H54 (cell line): ENCODE measurements at regions not wholly inside any gene's neighbourhood (a gene's known extent, or its start where the extent isn't known, plus 50 kb on each side); places are given as distances from the start of the nearest gene placed in this dataset.
"Not testable (repeated sequence)": the region's sequence is repeated elsewhere in the genome, so short reads cannot be mapped to it uniquely, and the experiment has no call there.

Source experiments
- DNase-seq: peaks from one replicate; pipeline ENCODE4 v3.0.0; 2011; ENCODE audit warnings: low spot score, mixed read lengths; ENCODE audit not compliant: insufficient read length
- FAIRE-seq: peaks from 3 replicates; lab custom pipeline; 2011; peaks lifted over from hg19 to GRCh38; lab: Jason Lieb, UNC
- POLR2A ChIP-seq: IDR thresholded peaks from 2 replicates; pipeline ENCODE4 v1.6.1; 2011; ENCODE audit warnings: low read depth, mild to moderate bottlenecking, low read length

DNA sequence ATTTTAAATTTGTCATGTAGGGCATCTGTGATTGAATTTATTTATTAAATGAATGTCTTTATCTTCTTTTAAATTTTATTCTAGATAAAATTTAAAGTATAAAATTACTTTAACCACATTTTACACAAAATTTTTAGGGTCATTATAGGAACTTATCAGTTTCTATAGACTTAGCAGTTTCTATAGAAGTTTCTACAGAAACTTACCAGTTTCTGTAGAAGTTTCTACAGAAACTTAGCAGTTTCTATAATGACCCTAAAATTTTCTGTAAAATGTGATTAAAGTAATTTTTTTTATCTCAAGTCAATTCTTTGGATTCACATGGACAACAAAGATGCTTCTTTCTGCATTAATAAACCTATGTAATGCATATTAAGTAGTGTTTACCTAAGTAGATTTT is 565.9 kb upstream of the TECRL start:
- TF ChIP-seq POLR2A = no peak
- DNase-seq (no peak), FAIRE-seq (no peak)

DNA sequence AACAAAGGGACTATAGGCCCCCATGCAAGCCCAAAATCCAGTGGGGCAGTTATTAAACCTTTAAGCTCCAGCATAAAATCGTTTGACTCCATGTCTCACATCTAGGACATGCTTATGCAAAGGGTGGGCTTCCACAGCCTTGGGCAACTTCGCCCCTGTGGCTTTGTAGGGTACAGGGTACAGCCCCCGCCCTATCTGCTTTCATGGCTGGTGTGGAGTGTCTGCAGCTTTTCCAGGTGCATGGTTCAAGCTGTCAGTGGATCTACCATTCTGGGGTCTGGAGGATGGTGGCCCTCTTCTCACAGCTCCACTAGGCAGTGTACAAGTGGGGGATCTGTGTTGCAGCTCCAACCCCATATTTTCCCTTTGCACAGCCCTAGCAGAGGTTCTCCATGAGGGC is 559.8 kb upstream of the TECRL start:
- FAIRE-seq (no peak), DNase-seq (no peak)
- no peak for TF ChIP-seq POLR2A

DNA sequence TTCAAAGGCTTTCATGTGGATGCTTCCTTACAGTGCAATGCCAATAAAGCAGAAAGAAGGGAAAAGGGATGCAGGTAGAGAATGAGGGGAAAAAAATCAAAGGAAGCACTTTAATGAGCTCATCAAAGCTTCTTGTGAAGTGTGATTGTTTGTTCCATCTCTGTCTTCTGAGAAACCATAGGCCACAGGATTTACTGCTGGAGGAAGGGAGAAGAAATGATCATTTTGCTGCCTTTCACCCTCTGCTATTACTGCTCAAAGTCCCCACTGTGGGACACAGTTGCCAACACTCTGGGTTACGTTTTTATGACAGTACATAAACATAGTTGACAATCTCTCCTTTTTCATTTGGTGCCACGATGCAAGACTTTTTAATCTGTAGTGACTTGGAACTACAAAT is 558.0 kb upstream of the TECRL start:
- no peak for TF ChIP-seq POLR2A
- DNase-seq = no peak

DNA sequence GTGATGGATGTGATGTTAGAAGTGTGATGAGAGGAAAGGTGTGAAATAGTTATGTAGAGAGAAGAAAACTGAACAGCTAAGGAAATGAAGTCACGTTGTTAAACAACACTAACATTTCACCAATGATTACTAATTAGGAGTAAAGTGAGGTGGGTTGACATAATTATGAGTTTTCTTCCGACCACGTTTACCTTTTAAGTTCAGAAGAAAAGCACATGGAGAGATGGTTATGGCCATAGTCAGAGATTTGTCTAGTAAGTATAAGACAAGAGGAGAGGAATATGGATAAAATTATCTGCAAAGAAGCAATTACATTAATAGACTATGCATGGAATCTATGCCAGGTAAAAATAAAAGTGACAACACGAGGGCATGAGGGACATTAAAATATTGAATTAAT is 551.3 kb upstream of the TECRL start:
- TF ChIP-seq POLR2A = no peak
- no peak for FAIRE-seq
- DNase-seq = no peak

More for the DNA sequence above, 558.0 kb upstream of the TECRL start:
- no peak for FAIRE-seq

DNA sequence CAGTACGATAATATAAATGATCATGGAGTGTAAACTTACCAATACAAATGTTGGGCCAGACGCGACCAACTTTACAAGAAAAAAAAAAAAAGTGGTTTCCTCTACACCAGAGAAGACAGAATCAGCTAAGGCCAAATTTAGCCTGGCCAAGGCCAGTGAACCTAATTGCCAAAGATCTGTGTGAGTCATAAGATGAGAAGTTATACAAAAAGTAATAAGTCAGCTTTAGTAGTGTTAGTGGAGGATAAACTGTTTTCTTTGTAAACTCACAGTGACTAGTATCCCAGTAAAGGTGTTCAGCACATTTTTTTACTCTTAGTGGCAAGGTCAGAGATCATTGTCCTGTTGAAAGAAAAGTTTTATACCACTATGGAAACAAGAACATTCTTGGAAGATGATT is 531.4 kb upstream of the TECRL start:
- DNase-seq (no peak), FAIRE-seq (no peak)
- no peak for TF ChIP-seq POLR2A

DNA sequence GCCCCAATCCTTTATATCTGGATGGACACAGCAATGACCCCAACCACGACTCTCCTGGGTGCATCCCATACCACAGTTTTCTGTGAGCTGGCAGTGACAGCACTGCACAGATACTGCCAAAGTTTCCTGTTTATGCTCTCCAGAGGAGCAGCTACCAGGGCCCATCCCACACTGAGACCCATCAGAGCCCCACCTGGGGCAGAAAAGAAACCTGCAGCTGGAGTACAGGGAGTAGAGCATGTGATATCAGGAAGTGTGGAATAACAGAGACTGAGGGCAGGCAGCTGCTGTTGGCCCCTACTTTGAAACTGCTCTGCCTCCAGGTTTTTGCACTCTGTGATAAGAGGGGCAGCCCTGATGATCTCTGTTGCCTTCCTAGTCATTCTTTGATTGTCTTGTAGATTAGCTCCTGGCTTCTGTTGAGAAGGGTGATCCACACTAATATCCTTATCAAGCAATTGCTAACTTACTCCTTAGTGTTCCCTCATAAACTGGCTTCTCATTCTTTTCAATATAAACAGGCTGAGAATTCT is 526.3 kb upstream of the TECRL start:
- no peak for TF ChIP-seq POLR2A
- DNase-seq (no peak), FAIRE-seq (no peak)

DNA sequence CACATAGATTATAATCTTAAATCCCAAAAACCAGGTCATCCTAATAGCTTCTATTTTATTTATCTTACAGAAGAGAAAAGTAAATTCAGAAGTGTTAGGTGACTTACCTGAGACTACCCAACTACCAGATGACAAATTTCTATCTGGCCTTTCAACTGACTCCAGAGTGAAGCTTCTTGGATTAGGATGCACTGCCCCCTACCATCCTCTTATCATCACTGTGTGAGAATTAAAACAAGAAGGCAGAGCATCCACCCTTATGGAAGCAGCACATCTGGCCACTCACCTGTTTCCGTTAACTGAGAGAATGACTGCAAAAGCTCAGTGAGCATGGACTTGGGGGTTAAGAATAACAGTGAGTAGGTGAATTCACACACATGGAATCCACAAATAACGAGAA is 502.6 kb upstream of the TECRL start:
- TF ChIP-seq POLR2A = no peak
- FAIRE-seq = no peak
- no peak for DNase-seq

DNA sequence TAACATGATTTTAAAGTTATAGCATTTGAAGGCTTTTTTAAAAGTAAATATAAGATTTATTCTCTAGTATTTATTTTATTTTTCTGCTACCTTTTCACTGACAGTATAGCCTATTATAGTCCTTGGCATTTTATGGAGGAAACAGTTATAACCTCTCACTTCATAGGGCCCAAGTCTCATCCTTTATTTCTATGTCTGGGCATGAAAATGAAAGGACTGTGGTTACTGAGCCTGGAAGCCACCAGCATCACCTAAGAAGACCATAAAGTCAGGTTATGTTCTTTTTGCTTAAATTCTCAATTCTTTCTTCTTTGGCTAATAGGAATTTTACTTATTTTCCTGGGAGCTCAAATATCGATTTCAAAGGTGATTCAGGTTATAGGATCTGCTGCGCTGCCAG is 494.7 kb upstream of the TECRL start:
- no peak for TF ChIP-seq POLR2A
- DNase-seq = no peak
- FAIRE-seq = no peak

DNA sequence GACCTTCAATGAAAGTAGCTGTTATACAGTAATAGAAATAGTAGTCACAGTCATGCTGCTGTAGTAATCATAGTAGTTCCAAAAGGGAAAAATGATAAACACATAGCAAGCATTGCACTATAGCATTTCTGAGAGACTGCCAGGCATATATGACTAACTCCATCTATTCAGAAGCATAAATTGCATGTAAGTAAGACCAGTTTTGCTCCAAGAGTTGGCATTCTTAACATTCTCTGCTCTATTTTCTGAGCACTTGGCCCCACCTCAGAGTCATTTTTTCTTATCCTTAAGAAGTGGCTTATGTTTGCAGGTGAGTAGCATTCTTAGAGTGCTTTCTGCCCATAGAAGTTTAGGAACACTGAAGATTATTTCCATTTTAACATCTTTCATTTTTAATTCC is 490.3 kb upstream of the TECRL start:
- DNase-seq (no peak), FAIRE-seq (no peak)
- no peak for TF ChIP-seq POLR2A

DNA sequence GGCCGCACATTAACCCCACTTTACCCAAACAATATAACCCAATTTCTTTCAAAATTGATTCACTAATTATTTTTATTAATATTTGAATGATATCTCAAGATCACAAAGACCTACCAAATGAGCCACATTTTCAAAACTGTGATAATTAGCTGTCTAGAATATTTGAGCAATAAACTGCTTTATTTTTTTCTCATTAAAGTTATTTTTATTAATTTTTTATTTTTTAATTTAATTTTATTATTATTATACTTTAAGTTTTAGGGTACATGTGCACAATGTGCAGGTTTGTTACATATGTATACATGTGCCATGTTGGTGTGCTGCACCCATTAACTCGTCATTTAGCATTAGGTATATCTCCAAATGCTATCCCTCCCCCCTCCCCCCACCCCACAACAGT is 489.8 kb upstream of the TECRL start:
- DNase-seq, FAIRE-seq: not testable (repeated sequence)

DNA sequence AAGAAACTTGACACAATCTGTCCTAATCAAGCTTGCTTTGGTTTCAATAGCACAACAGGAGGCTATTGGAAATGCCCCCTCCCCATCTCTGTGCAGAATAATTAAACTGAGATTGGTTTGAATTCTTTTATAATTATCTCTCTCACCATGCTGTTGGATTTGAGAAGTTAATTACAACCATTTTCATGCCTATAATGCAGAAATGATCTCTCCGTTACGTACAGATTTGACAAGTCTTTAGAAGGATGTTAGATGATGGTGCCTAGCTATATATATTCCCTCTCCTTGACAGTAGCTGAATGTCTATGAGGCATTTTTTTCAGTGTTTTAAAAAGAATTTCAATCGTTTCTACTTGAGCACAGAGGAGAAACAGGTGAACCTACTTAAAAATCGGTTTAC is 488.4 kb upstream of the TECRL start:
- no peak for TF ChIP-seq POLR2A
- FAIRE-seq (no peak), DNase-seq (no peak)

DNA sequence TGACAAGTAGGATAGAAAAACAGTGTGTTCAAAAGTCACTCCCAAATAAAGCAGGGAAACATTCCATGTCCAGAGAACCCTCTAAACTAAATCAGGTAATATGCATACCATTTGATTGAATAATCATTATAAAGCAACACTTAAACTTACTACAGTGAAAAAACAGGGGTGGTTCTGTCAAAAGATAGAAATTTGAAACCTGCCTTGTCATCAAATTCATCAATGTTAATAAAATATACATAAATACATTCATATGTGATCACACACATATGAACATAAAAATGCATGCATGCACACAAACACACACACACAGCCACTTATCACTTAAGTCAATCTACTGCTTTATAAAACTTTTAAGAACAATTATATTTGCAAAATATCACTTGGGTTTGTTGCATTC is 485.8 kb upstream of the TECRL start:
- no peak for DNase-seq
- no peak for FAIRE-seq
- TF ChIP-seq POLR2A = no peak

DNA sequence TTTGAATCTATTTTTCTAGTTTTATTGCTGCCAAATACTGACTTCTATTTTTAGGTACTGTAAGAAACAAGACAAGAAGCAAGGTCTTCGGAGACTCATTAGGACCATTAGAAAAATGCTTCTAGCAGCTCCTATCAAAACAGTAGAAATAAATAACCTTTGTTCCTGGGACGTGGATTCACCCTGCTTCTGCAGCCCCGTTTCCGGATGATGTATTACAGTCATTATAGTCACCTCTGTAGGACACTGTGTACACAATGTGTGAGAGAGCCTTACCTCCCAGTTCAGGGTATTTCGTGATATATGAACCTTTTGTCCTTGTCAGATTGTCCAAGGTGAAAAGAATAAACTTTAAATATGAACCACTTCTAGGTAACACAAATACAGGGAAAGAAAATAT is 484.0 kb upstream of the TECRL start:
- no peak for TF ChIP-seq POLR2A
- FAIRE-seq = no peak
- no peak for DNase-seq

DNA sequence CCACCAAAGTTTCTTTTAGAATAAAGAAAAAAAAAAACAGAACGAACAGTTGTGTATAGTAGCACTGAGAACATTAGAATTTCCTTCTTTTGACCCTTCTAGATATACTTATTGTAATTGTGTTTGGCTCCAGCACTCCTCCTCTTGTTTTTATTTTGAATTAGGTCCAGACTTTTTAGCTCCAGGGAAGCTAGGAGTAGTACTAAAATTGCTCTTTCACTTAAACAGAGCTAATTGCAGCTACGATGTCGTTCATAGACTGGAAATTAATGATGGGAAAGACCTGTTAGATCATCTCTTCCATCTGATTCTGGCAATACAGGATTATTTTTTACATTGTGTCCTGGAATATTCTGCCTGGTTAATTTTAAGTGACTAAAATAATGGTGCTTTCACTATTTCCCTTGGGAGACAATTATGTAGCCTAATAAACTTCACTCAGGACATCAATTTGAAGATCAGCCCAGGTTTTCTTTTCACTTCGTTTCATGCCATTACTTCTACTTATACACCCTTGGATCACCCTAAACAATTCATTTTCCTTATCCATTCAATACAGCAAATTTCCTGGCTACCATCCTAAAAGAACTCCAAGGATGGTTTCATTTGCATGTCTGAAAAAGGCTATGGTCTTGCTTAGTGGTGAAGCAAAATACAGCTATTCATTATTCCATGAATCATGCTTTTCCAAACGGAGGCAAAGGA is 480.8 kb upstream of the TECRL start:
- FAIRE-seq (no peak), DNase-seq (no peak)
- no peak for TF ChIP-seq POLR2A

DNA sequence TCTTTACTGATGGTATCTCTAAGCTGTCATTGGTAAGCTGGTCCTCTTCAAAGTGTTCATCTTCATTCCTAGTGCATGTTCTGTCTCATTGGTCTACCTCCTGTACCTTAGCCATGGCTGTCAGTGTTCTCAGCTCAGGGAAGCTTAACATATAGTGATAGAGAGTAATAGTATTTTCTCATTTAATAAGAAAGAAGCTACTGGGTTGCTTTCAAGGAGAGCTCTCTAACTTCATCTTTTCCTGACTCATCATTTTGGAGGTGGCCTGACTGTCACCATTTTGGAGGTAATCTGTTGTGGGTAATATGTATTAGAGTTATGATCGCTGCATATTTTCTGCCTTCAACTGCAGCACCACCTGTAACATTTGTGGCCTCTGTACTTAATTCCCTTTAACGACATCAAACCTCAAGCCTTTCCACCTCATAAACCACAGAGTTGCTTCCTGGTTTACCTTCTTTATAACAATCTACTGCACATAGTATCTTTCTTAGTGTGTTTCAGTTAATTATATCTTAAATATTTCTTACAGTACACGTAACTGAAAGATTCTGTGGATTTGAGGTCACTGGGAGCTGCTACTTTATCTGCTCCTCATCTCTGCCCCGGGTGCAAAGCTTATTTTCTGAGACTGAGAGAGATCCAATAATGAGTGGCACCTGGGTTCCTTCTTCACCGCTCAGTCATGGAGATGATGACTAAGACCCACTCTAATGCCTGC is 474.0 kb upstream of the TECRL start:
- FAIRE-seq (no peak), DNase-seq (no peak)
- TF ChIP-seq POLR2A = no peak
